Loucy (cell line): ENCODE measurements at regions not wholly inside any gene's neighbourhood (a gene's known extent, or its start where the extent isn't known, plus 50 kb on each side); places are given as distances from the start of the nearest gene placed in this dataset.
"Not testable (repeated sequence)": the region's sequence is repeated elsewhere in the genome, so short reads cannot be mapped to it uniquely, and the experiment has no call there.

Source experiments
- H2AFZ ChIP-seq: fragments of 200-600 bp; sonication (generic); 2 replicates; pipeline ENCODE4 v1.6.0; 2016; ENCODE audit warnings: antibody characterized with exemption, mild to moderate bottlenecking, low read length, moderate library complexity
- H3F3A ChIP-seq: fragments of 200-600 bp; 2 replicates; pipeline ENCODE4 v1.6.0; 2016; ENCODE audit warnings: antibody characterized with exemption, low read depth, mild to moderate bottlenecking
- H3K27me3 ChIP-seq: fragments of 200-600 bp; sonication (generic); 2 replicates; pipeline ENCODE4 v1.6.1; 2014; ENCODE audit warnings: low read length, mild to moderate bottlenecking; ENCODE audit not compliant: insufficient read depth, poor library complexity, severe bottlenecking
- H3K36me3 ChIP-seq: fragments of 200-600 bp; sonication (generic); 2 replicates; pipeline ENCODE4 v1.6.1; 2016; ENCODE audit warnings: low read length; ENCODE audit not compliant: insufficient read depth
- H3K4me1 ChIP-seq: fragments of 200-600 bp; sonication (generic); 2 replicates; pipeline ENCODE4 v1.5.1; 2014; ENCODE audit warnings: low read length, mild to moderate bottlenecking; ENCODE audit not compliant: insufficient read depth, poor library complexity, severe bottlenecking
- H3K4me2 ChIP-seq: fragments of 200-600 bp; sonication (generic); 2 replicates; pipeline ENCODE4 v1.6.0; 2014; ENCODE audit warnings: antibody characterized with exemption, low read length, low read depth, mild to moderate bottlenecking; ENCODE audit not compliant: poor library complexity, severe bottlenecking
- H3K4me3 ChIP-seq: fragments of 200-600 bp; sonication (generic); 2 replicates; pipeline ENCODE4 v1.5.1; 2014; ENCODE audit warnings: low read length, mild to moderate bottlenecking, mixed read lengths; ENCODE audit not compliant: poor library complexity, severe bottlenecking
- H3K79me2 ChIP-seq: fragments of 200-600 bp; sonication (generic); 2 replicates; pipeline ENCODE4 v1.6.1; 2014; ENCODE audit warnings: low read length; ENCODE audit not compliant: insufficient read depth
- H3K9ac ChIP-seq: fragments of 200-600 bp; sonication (generic); 2 replicates; pipeline ENCODE4 v1.6.0; 2014; ENCODE audit warnings: mild to moderate bottlenecking, low read depth, low read length, moderate library complexity; ENCODE audit not compliant: poor library complexity, severe bottlenecking
- H3K9me2 ChIP-seq: fragments of 200-600 bp; sonication (generic); replicated peaks from 2 replicates; pipeline ENCODE4 v1.6.1; 2016; ENCODE audit warnings: low read depth, low read length, mixed read lengths
- H3K9me3 ChIP-seq: fragments of 200-600 bp; sonication (generic); 2 replicates; pipeline ENCODE4 v1.6.1; 2014; ENCODE audit warnings: mild to moderate bottlenecking, antibody characterized with exemption, low read length, low read depth; ENCODE audit not compliant: insufficient read depth
- H4K20me1 ChIP-seq: fragments of 200-600 bp; sonication (generic); 2 replicates; pipeline ENCODE4 v1.6.0; 2014; ENCODE audit warnings: antibody characterized with exemption, low read length, mild to moderate bottlenecking; ENCODE audit not compliant: insufficient read depth, poor library complexity, severe bottlenecking
- CTCF ChIP-seq: fragments of 200-600 bp; sonication (generic); conservative IDR thresholded peaks from 2 replicates; pipeline ENCODE4 v1.5.1; 2014; ENCODE audit warnings: mild to moderate bottlenecking, antibody characterized with exemption, low read length
- EZH2phosphoT487 ChIP-seq: fragments of 200-600 bp; IDR thresholded peaks from 2 replicates; pipeline ENCODE4 v1.6.1; 2018; ENCODE audit warnings: antibody characterized with exemption, mild to moderate bottlenecking, moderate library complexity, borderline replicate concordance

- Histone ChIP-seq H3K9me2 (no peaks in the 10 kb centered on the region), H3K27me3 (no peaks in the 10 kb centered on the region), H3K4me1 (no peaks in the 10 kb centered on the region), H3K36me3 (no peaks in the 10 kb centered on the region), H3K79me2 (no peaks in the 10 kb centered on the region), H3F3A (no peaks in the 10 kb centered on the region), H4K20me1 (no peaks in the 10 kb centered on the region), H2AFZ (no peak overlapping the region), H3K4me3 (no peak overlapping the region), H3K4me2 (no peak overlapping the region), H3K9me3 (no peaks in the 10 kb centered on the region), H3K9ac (no peak overlapping the region)
- TF ChIP-seq EZH2phosphoT487 (no peak), CTCF (no peak)
Observed at GRCh38 chr15:96978937-96979473, 648.5 kb downstream of the NR2F2 start.

GRCh38 chr15:96984121-96984671, 653.7 kb downstream of the NR2F2 start:
- H3K79me2 ChIP-seq, H3F3A ChIP-seq, H3K4me2 ChIP-seq, H3K4me3 ChIP-seq, H3K36me3 ChIP-seq, H3K27me3 ChIP-seq, H4K20me1 ChIP-seq, H3K9ac ChIP-seq, H3K4me1 ChIP-seq, H2AFZ ChIP-seq, H3K9me2 ChIP-seq, H3K9me3 ChIP-seq: not testable (repeated sequence)

GRCh38 chr15:96992817-96993216, 662.3 kb downstream of the NR2F2 start:
- Histone ChIP-seq H3K4me1 (no peaks in the 10 kb centered on the region), H3F3A (no peaks in the 10 kb centered on the region), H3K4me3 (no peak overlapping the region), H3K36me3 (no peaks in the 10 kb centered on the region), H3K27me3 (no peaks in the 10 kb centered on the region), H4K20me1 (no peaks in the 10 kb centered on the region), H3K9me3 (peaks cover under 1% of the 10 kb centered on the region; the same call in 1 of the 2 replicates), H3K9me2 (no peaks in the 10 kb centered on the region), H3K79me2 (no peaks in the 10 kb centered on the region), H3K9ac (no peak overlapping the region), H2AFZ (no peak overlapping the region), H3K4me2 (no peak overlapping the region)
- TF ChIP-seq CTCF (no peak), EZH2phosphoT487 (no peak)

- H3K9me2 ChIP-seq: no peaks in the 10 kb centered on the region
- H3K9ac ChIP-seq: no peak overlapping the region
- H3K4me1 ChIP-seq: no peaks in the 10 kb centered on the region
- H3K36me3 ChIP-seq: no peaks in the 10 kb centered on the region
- no peaks in the 10 kb centered on the region for H4K20me1 ChIP-seq
- TF ChIP-seq EZH2phosphoT487 (no peak), CTCF (no peak)
- no peak overlapping the region for H2AFZ ChIP-seq
- no peaks in the 10 kb centered on the region for H3K79me2 ChIP-seq
- no peaks in the 10 kb centered on the region for H3K9me3 ChIP-seq
- H3K27me3 ChIP-seq: no peaks in the 10 kb centered on the region
- no peak overlapping the region for H3K4me3 ChIP-seq
- no peak overlapping the region for H3K4me2 ChIP-seq
- H3F3A ChIP-seq: no peaks in the 10 kb centered on the region
Observed at GRCh38 chr15:96997538-96997937, 667.0 kb downstream of the NR2F2 start.
